ENCODE measurements at regions not wholly inside any gene's neighbourhood (a gene's known extent, or its start where the extent isn't known, plus 50 kb on each side); places are given as distances from the start of the nearest gene placed in this dataset.

GRCh38 chr19:29422486-29423085 lies 103.2 kb upstream of the VSTM2B start (continued):
- TF ChIP-seq RAD21 (IDR thresholded peaks at IDR 0.05 in 1 of 2, conservative IDR thresholded peaks at IDR 0.05 in 1 of 2; ENCODE audit: low read depth in 2 of 2, low read length in 2 of 2) (no peak), ASH2L (IDR thresholded peaks at IDR 0.05; ENCODE audit: low read length) (no peak), CTBP2 (IDR thresholded peaks at IDR 0.05; ENCODE audit: borderline replicate concordance, insufficient read depth, insufficient read length, low read length) (no peak), CTCF (IDR thresholded peaks at IDR 0.05; ENCODE audit: control extremely low read depth in 1 of 3, insufficient read depth in 1 of 3, low read depth in 1 of 3, low read length in 3 of 3) (no peak)
